ENCODE measurements at regions not wholly inside any gene's neighbourhood (a gene's known extent, or its start where the extent isn't known, plus 50 kb on each side); places are given as distances from the start of the nearest gene placed in this dataset.

- DNase-seq = no peak
Observed at GRCh38 chr10:118501171-118501570, 94.3 kb downstream of the PRLHR start.

- no peak for DNase-seq
Observed at GRCh38 chr10:118500477-118501104, 94.9 kb downstream of the PRLHR start.

GRCh38 chr10:118499186-118499585 lies 96.3 kb downstream of the PRLHR start:
- no peak for DNase-seq

GRCh38 chr10:118498623-118499022 lies 96.8 kb downstream of the PRLHR start:
- no peak for DNase-seq

- no peak for DNase-seq
Observed at GRCh38 chr10:118497227-118497626, 98.2 kb downstream of the PRLHR start.

GRCh38 chr10:118496525-118496924 lies 98.9 kb downstream of the PRLHR start:
- no peak for DNase-seq

GRCh38 chr10:118495499-118495898 lies 99.9 kb downstream of the PRLHR start:
- DNase-seq = no peak

- DNase-seq = no peak
Observed at GRCh38 chr10:118491055-118491454, 104.4 kb downstream of the PRLHR start.

- no peak for DNase-seq
Observed at GRCh38 chr10:118488710-118489497, 106.5 kb downstream of the PRLHR start.

GRCh38 chr10:118485641-118486040 lies 109.8 kb downstream of the PRLHR start:
- no peak for DNase-seq

GRCh38 chr10:118484152-118484871 lies 111.1 kb downstream of the PRLHR start:
- no peak for DNase-seq

- DNase-seq = no peak
Observed at GRCh38 chr10:118483496-118483895, 112.0 kb downstream of the PRLHR start.

- no peak for DNase-seq
Observed at GRCh38 chr10:118482393-118483331, 112.8 kb downstream of the PRLHR start.

GRCh38 chr10:118481871-118482270 lies 113.6 kb downstream of the PRLHR start:
- no peak for DNase-seq

GRCh38 chr10:118475214-118475613 lies 120.2 kb downstream of the PRLHR start:
- DNase-seq = no peak

GRCh38 chr10:118474111-118474510 lies 121.3 kb downstream of the PRLHR start:
- DNase-seq = no peak

- DNase-seq = no peak
Observed at GRCh38 chr10:118473305-118473960, 122.0 kb downstream of the PRLHR start.

GRCh38 chr10:118472415-118473304 lies 122.8 kb downstream of the PRLHR start:
- no peak for DNase-seq

GRCh38 chr10:118471863-118472262 lies 123.6 kb downstream of the PRLHR start:
- DNase-seq = no peak

- DNase-seq = no peak
Observed at GRCh38 chr10:118470470-118470869, 125.0 kb downstream of the PRLHR start.

GRCh38 chr10:118467200-118467599 lies 125.1 kb upstream of the FAM204A start:
- DNase-seq = no peak

Measured in dermis blood vessel endothelial cell (primary cell).